Ishikawa (cell line): ENCODE measurements at regions not wholly inside any gene's neighbourhood (a gene's known extent, or its start where the extent isn't known, plus 50 kb on each side); places are given as distances from the start of the nearest gene placed in this dataset.

Experiments
- CEBPB ChIP-seq: IDR thresholded peaks from 2 replicates; pipeline ENCODE4 v1.6.1; 2012
- CREB1 ChIP-seq: IDR thresholded peaks from 2 replicates; pipeline ENCODE4 v1.6.1; 2012; ENCODE audit warnings: low read depth
- EGR1 ChIP-seq: IDR thresholded peaks from 2 replicates; pipeline ENCODE4 v1.6.1; 2012
- EP300 ChIP-seq: IDR thresholded peaks from 2 replicates; pipeline ENCODE4 v1.6.1; 2012; ENCODE audit warnings: borderline replicate concordance
- FOXM1 ChIP-seq: IDR thresholded peaks from 2 replicates; pipeline ENCODE4 v1.6.1; 2012; ENCODE audit warnings: low read depth, borderline replicate concordance
- NFIC ChIP-seq: IDR thresholded peaks from 2 replicates; pipeline ENCODE4 v1.6.1; 2012
- RAD21 ChIP-seq: IDR thresholded peaks from 2 replicates; pipeline ENCODE4 v1.6.1; 2012; ENCODE audit warnings: low read depth
- TAF1 ChIP-seq: IDR thresholded peaks from 2 replicates; pipeline ENCODE4 v1.6.1; 2012; ENCODE audit warnings: low read depth, mild to moderate bottlenecking
- TCF12 ChIP-seq: IDR thresholded peaks from 2 replicates; pipeline ENCODE4 v1.6.1; 2012; ENCODE audit warnings: low read depth
- TEAD4 ChIP-seq: IDR thresholded peaks from 2 replicates; pipeline ENCODE4 v1.6.1; 2012
- YY1 ChIP-seq: IDR thresholded peaks from 2 replicates; pipeline ENCODE4 v1.6.1; 2012; ENCODE audit warnings: low read depth
- ZBTB7A ChIP-seq: IDR thresholded peaks from 2 replicates; pipeline ENCODE4 v1.6.1; 2012; ENCODE audit warnings: low read depth
- TF ChIP-seq, protein P1 (sequence below): IDR thresholded peaks from 2 replicates; pipeline ENCODE4 v1.6.1; 2012
- TF ChIP-seq, protein P2 (sequence below): IDR thresholded peaks from 2 replicates; pipeline ENCODE4 v1.6.1; 2012
- TF ChIP-seq, protein P3 (sequence below): IDR thresholded peaks from 2 replicates; pipeline ENCODE4 v1.6.1; 2012; ENCODE audit warnings: low read depth, mild to moderate bottlenecking

DNA sequence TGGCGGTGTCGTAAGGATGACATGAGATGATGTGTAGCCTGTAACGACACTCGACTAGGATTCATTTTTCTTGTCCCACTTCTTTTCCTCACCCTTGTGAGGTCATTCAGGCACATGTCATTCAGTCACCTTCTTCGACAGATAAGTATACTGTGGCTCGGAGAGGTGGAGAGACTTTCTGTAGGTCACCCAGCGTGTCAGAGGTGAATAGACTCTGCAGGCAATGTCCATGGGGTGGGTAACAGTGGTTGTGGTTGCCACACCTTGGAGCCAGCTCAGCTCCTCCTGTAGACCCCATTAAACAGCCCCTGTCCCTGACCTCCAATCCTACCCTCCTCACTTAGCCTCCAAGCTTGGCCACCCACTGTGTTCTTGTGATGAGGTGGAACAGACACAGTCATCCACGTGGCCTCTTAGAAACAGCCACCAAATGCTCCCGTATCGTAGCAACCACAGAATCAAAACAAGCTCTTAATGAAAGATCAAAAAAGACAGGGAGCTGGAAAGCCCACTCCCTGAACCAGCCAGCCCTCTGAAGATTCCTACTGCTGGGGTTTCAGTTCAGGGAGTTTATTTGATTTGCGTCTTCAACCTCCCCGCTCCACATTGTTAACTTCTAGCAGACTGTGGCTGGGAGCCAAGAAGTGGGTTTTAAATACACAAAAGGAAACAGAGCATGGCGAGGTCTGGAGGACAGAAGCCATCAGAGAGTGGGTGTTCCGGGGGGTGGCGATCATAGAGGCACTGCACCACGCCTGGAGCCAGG lies 89.0 kb upstream of the GRK3 start:
- peak; percentile 88 for TF ChIP-seq NFIC
- TF ChIP-seq, protein P1, sequence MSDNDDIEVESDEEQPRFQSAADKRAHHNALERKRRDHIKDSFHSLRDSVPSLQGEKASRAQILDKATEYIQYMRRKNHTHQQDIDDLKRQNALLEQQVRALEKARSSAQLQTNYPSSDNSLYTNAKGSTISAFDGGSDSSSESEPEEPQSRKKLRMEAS = peak; percentile 50
- TF ChIP-seq TEAD4 = 0 out of 2 replicates have a peak, but pooled peaks have one; percentile 31
- TF ChIP-seq, protein P2, sequence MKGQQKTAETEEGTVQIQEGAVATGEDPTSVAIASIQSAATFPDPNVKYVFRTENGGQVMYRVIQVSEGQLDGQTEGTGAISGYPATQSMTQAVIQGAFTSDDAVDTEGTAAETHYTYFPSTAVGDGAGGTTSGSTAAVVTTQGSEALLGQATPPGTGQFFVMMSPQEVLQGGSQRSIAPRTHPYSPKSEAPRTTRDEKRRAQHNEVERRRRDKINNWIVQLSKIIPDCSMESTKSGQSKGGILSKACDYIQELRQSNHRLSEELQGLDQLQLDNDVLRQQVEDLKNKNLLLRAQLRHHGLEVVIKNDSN = peak; percentile 37; the same call in 1 of the 2 replicates
- no peak for TF ChIP-seq CREB1
- TF ChIP-seq EGR1 = peak; percentile 35; the same call in 1 of the 2 replicates

DNA sequence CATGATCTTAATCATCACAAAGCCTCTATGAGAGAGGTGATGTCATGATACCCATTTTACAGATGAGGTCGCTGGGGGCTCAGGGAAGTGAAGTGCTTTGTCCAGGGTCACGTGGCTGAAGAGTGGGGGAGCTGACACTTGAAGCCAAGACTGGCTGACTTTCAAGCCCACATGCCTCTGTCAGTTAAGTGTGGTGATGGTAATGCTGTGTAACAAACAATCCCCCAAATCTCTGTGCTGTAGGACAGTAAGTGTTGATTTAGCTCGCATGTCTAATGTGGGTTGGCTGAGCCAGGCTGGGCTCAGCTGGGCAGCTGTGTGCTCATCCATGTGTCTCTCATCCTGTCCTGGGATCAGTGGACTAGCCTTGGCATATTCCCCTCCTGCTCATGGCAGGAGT lies 87.1 kb upstream of the GRK3 start:
- TF ChIP-seq TEAD4 (no peak), NFIC (no peak)
- TF ChIP-seq, protein P1 = no peak

DNA sequence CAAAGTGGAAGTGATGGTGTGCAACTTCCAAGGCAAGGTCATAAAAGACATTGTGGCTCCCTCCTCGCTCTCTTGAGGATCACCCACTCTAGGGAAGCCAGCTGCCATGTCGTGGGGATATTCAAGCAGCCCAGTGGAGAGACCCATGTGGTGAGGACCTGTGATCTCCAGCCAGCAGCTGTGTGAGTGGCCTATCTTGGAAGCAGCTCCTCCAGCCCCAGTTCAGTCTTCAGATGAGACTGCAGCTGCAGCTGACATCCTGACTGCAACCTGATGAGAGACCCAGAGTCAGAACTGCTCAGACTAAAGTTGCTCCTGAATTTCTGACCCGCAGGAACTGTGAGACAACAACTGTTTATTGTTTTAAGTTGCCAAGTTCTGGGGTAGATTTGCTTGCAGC lies 86.4 kb upstream of the GRK3 start:
- TF ChIP-seq RAD21 (no peak), CEBPB (no peak), TEAD4 (no peak), ZBTB7A (no peak), TCF12 (no peak), TAF1 (no peak), EGR1 (no peak), YY1 (no peak), FOXM1 (no peak), CREB1 (no peak)
- TF ChIP-seq, protein P3, sequence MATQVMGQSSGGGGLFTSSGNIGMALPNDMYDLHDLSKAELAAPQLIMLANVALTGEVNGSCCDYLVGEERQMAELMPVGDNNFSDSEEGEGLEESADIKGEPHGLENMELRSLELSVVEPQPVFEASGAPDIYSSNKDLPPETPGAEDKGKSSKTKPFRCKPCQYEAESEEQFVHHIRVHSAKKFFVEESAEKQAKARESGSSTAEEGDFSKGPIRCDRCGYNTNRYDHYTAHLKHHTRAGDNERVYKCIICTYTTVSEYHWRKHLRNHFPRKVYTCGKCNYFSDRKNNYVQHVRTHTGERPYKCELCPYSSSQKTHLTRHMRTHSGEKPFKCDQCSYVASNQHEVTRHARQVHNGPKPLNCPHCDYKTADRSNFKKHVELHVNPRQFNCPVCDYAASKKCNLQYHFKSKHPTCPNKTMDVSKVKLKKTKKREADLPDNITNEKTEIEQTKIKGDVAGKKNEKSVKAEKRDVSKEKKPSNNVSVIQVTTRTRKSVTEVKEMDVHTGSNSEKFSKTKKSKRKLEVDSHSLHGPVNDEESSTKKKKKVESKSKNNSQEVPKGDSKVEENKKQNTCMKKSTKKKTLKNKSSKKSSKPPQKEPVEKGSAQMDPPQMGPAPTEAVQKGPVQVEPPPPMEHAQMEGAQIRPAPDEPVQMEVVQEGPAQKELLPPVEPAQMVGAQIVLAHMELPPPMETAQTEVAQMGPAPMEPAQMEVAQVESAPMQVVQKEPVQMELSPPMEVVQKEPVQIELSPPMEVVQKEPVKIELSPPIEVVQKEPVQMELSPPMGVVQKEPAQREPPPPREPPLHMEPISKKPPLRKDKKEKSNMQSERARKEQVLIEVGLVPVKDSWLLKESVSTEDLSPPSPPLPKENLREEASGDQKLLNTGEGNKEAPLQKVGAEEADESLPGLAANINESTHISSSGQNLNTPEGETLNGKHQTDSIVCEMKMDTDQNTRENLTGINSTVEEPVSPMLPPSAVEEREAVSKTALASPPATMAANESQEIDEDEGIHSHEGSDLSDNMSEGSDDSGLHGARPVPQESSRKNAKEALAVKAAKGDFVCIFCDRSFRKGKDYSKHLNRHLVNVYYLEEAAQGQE = no peak
- TF ChIP-seq, protein P2 = no peak

DNA sequence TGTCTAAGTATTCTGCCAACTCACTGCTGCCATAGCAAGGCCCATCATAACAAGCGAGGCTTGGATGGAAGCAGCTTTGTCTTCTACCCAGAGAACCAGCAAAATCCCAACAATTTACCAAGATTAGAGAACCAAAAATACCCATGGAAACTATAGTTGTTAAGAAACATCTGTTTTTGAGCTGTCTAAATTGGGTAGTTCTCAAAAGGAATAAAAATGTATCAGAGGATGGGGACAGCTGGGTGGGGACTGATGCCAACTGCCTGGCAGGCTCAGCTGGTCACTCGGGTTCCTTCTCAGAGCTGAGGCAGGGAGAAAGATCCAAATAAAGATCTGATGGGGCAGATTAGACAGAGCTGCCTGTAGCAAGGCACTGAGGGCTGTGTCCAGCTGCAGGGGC lies 85.9 kb upstream of the GRK3 start:
- no peak for TF ChIP-seq EP300
- no peak for TF ChIP-seq EGR1
- TF ChIP-seq, protein P2 = no peak
- no peak for TF ChIP-seq TCF12
- no peak for TF ChIP-seq CREB1
- TF ChIP-seq TEAD4 = no peak
- TF ChIP-seq, protein P3 = no peak
- no peak for TF ChIP-seq CEBPB
- no peak for TF ChIP-seq ZBTB7A
- no peak for TF ChIP-seq NFIC
- no peak for TF ChIP-seq YY1
- TF ChIP-seq, protein P1 = no peak
- TF ChIP-seq FOXM1 = no peak
- TF ChIP-seq TAF1 = no peak
- TF ChIP-seq RAD21 = no peak

DNA sequence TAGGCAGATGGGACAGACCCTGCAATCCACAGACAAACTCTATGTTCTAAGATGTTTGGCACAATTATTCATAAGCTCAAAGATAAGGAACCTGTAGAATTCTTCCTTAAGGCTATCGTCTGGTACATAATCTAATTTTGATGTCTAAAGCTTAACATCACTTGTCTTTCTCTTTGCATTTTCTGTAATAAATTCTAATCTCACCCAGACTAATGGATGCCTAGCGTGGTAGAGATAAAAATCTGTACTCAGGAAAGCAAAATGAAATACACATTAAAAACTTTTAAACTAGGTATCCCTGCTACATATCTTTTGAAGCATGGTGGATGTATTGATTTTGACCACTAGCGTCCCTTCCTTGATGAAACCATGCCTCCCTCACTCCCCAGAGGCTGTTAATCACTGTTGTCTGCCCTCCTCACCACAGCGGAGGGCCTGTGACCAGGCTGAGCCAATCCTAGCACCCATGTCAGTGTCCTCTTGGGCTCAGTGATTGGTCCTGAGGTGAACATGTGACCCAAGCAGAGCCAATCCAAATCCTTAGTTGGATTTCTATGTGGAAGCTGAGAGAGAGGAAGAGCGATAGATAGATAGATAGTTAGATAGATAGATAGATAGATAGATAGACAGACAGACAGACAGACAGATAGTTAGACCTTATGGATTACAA lies 82.2 kb upstream of the GRK3 start:
- TF ChIP-seq, protein P2 = peak; percentile 78
- TF ChIP-seq, protein P1 = no peak
